D341Med (cell line): ENCODE measurements at regions not wholly inside any gene's neighbourhood (a gene's known extent, or its start where the extent isn't known, plus 50 kb on each side); places are given as distances from the start of the nearest gene placed in this dataset.

Experiments
- DNase-seq: peaks from one replicate; pipeline ENCODE4 v3.0.0; 2012; ENCODE audit warnings: low spot score

DNA sequence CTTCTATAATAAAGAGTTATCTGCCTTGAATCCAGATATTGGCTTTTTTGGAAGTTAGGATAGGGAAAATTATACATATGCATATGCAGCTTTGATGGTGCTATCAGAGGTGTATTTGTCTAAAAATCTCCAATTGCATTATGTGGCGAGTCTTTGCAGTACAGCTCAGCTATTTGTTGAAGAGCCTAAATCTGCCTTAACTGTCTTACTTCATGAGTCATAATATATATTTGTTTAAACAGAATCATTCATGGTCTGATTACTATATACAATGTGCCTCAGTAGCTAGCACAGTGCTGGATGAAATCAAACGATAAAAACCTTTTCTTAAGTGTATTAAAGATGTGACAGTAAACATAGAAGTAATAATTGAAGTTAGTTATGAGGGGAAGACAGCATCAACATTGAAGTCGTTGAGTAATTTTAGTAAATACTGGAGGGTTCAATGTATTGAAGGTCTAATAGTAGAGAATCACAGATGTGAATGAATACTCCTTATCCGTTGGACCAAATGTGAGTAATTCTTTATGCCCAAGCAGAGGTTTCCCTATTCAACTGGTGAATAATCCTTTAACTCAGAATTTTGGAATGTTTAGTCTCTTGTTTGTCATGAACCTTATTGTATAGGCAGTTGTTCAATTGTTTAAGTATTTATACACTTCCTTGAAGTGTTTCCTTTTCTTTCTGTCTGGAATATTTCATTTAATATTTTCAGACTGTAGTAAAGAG is 74.8 kb upstream of the NAALADL2 start:
- DNase-seq, result no peak

DNA sequence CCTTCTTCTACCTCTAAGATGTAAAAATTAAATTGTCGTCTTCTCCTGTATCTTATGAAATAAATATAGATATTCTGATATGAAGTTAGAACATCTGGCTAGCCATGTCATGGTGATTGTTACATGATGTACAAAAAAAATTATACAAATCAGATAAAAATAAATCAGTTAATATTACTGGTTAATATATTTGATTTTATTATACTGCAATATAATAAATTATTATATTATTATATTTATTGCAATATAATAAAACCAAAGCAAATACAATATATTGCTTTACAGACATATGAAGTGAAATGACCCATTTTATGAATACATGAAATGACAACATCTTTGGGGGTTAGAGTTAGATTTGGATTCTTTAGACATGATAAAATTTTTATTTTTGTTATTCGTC is 72.3 kb upstream of the NAALADL2 start:
- DNase-seq, result no peak

GRCh38 chr3:174791161-174791560 is 68.0 kb upstream of the NAALADL2 start:
- no peak for DNase-seq

DNA sequence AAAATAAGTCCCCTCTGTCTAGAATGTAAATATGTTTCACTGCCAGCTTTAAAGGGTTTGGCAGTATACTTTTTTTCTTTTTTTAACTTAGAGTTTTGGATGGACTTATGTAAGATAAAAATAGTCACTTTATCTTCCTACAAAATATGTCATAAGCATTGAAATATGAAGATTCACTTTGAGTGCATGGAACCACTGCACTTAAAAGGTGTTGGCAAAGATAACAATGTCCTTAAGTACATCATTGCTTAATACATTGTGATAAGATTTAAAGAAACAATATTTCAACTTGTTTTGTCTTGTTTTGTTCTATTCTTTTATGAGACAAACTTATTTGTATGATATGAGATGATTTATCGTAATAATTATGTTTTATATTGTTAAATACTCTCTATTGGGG is 66.3 kb upstream of the NAALADL2 start:
- DNase-seq, result no peak
